ENCODE measurements at regions not wholly inside any gene's neighbourhood (a gene's known extent, or its start where the extent isn't known, plus 50 kb on each side); places are given as distances from the start of the nearest gene placed in this dataset.

- DNase-seq (ENCODE audit: low read depth), result no peak
These were observed 200.9 kb downstream of the KIF18A start for GRCh38 chr11:27907091-27907490.

- no peak for DNase-seq (ENCODE audit: low read depth)
These were observed 203.4 kb downstream of the KIF18A start for GRCh38 chr11:27904358-27905055.

- no peak for DNase-seq (ENCODE audit: low read depth)
These were observed 202.8 kb upstream of the BDNF start for GRCh38 chr11:27902981-27903624.

GRCh38 chr11:27898166-27898565, 197.9 kb upstream of the BDNF start:
- no peak for DNase-seq (ENCODE audit: low read depth)

- no peak for DNase-seq (ENCODE audit: low read depth)
These were observed 195.8 kb upstream of the BDNF start for GRCh38 chr11:27896096-27896495.

- no peak for DNase-seq (ENCODE audit: low read depth)
These were observed 194.3 kb upstream of the BDNF start for GRCh38 chr11:27894552-27894951.

GRCh38 chr11:27886857-27887256, 186.6 kb upstream of the BDNF start:
- no peak for DNase-seq (ENCODE audit: low read depth)

GRCh38 chr11:27882066-27882697, 181.9 kb upstream of the BDNF start:
- no peak for DNase-seq (ENCODE audit: low read depth)

GRCh38 chr11:27875831-27876775, 175.8 kb upstream of the BDNF start:
- DNase-seq (ENCODE audit: low read depth), result no peak

GRCh38 chr11:27874998-27875830, 175.0 kb upstream of the BDNF start:
- no peak for DNase-seq (ENCODE audit: low read depth)

- no peak for DNase-seq (ENCODE audit: low read depth)
These were observed 173.4 kb upstream of the BDNF start for GRCh38 chr11:27873664-27874063.

GRCh38 chr11:27871056-27871455, 170.8 kb upstream of the BDNF start:
- DNase-seq (ENCODE audit: low read depth), result no peak

- no peak for DNase-seq (ENCODE audit: low read depth)
These were observed 169.4 kb upstream of the BDNF start for GRCh38 chr11:27869701-27870100.

- DNase-seq (ENCODE audit: low read depth), result no peak
These were observed 168.5 kb upstream of the BDNF start for GRCh38 chr11:27868709-27869108.

- no peak for DNase-seq (ENCODE audit: low read depth)
These were observed 168.0 kb upstream of the BDNF start for GRCh38 chr11:27868226-27868625.

GRCh38 chr11:27865105-27865504, 164.8 kb upstream of the BDNF start:
- DNase-seq (ENCODE audit: low read depth), result no peak

- no peak for DNase-seq (ENCODE audit: low read depth)
These were observed 164.4 kb upstream of the BDNF start for GRCh38 chr11:27864611-27865010.

GRCh38 chr11:27864091-27864491, 163.8 kb upstream of the BDNF start:
- DNase-seq (ENCODE audit: low read depth), result no peak

GRCh38 chr11:27863637-27864036, 163.4 kb upstream of the BDNF start:
- no peak for DNase-seq (ENCODE audit: low read depth)

GRCh38 chr11:27861706-27862430, 161.6 kb upstream of the BDNF start:
- no peak for DNase-seq (ENCODE audit: low read depth)

All from forelimb muscle (tissue), 1 donor.